B cell (primary cell): ENCODE measurements at regions not wholly inside any gene's neighbourhood (a gene's known extent, or its start where the extent isn't known, plus 50 kb on each side); places are given as distances from the start of the nearest gene placed in this dataset.

Experiments used
- ATAC-seq: fragments of 200-7000 bp; cut with Tn5 transposase; one replicate; pipeline ENCODE4 v1.10.0; 2021; ENCODE audit warnings: low read depth, mild to moderate bottlenecking, moderate number of reproducible peaks, moderate library complexity
- CTCF ChIA-PET: fragments of 350-600 bp; sonication (Branson Sonifier 250); formaldehyde crosslinking; loops from one replicate; lab custom pipeline; 2021; ENCODE audit warnings: antibody characterized with exemption, inconsistent platforms; lab: Charles Lee
- POLR2A ChIA-PET: fragments of 350-600 bp; sonication (Branson Sonifier 250); formaldehyde crosslinking; loops from one replicate; lab custom pipeline; 2021; ENCODE audit warnings: antibody characterized with exemption; lab: Charles Lee
- DNase-seq: peaks from one replicate; pipeline ENCODE4 v3.0.0; 2013
- H2AFZ ChIP-seq: 2 replicates; pipeline ENCODE4 v1.6.1; 2012; ENCODE audit warnings: mild to moderate bottlenecking, low read depth, low read length; ENCODE audit not compliant: insufficient read depth, poor library complexity, severe bottlenecking
- H3K27ac ChIP-seq, 2 donors: 1 replicate in 1 of 2; 2 replicates in 1 of 2; pipeline ENCODE4 v1.5.1; 2012 to 2013; ENCODE audit warnings: low read length in 2 of 2, mild to moderate bottlenecking in 2 of 2, moderate library complexity in 1 of 2
- H3K27me3 ChIP-seq, 4 experiments: fragments of 200-600 bp in 1 of 4; sonication (generic) in 1 of 4; replicated peaks in 1 of 4; 1 replicate in 2 of 4; 2 replicates in 2 of 4; pipeline versions ENCODE4 v1.6.1 to v1.7.0; 2013 to 2016; ENCODE audit warnings: low read length in 3 of 4, mild to moderate bottlenecking in 2 of 4, mixed read lengths in 1 of 4, moderate library complexity in 1 of 4; ENCODE audit not compliant: insufficient read depth in 4 of 4, control insufficient read depth in 3 of 4; ENCODE audit errors: control extremely low read depth in 1 of 4
- H3K36me3 ChIP-seq, 2 experiments: replicated peaks in 1 of 2; 1 replicate in 1 of 2; 2 replicates in 1 of 2; pipeline versions ENCODE4 v1.6.1 to v1.7.1; 2013; ENCODE audit warnings: low read length in 1 of 2; ENCODE audit not compliant: insufficient read depth in 2 of 2, control insufficient read depth in 1 of 2; ENCODE audit errors: control extremely low read depth in 1 of 2, extremely low read depth in 1 of 2
- H3K4me1 ChIP-seq, 2 donors: fragments of 200-600 bp in 1 of 2; sonication (generic) in 1 of 2; 1 replicate in 1 of 2; 2 replicates in 1 of 2; pipeline versions ENCODE4 v1.5.1 to v1.6.1; 2013 to 2017; ENCODE audit warnings: low read length in 2 of 2; ENCODE audit not compliant: control insufficient read depth in 2 of 2, insufficient read depth in 2 of 2
- H3K4me2 ChIP-seq: replicated peaks from 2 replicates; pipeline ENCODE3; 2012; ENCODE audit warnings: mild to moderate bottlenecking, low read depth, low read length; ENCODE audit not compliant: poor library complexity, severe bottlenecking
- H3K4me3 ChIP-seq, 5 experiments: fragments of 200-600 bp in 1 of 5; sonication (generic) in 1 of 5; 1 replicate in 3 of 5; 2 replicates in 2 of 5; pipeline versions ENCODE4 v1.5.1 to v1.7.0; 2011 to 2016; ENCODE audit warnings: low read length in 4 of 5, mild to moderate bottlenecking in 4 of 5, low read depth in 2 of 5, control low read depth in 1 of 5, moderate library complexity in 1 of 5; ENCODE audit not compliant: insufficient read depth in 1 of 5; ENCODE audit errors: control extremely low read depth in 1 of 5, extremely low read depth in 1 of 5
- H3K79me2 ChIP-seq: fragments of 200-600 bp; sonication (generic); one replicate; pipeline ENCODE4 v1.6.0; 2016; ENCODE audit warnings: low read length; ENCODE audit not compliant: control insufficient read depth, insufficient read depth
- H3K9ac ChIP-seq: fragments of 200-600 bp; sonication (generic); 2 replicates; pipeline ENCODE4 v1.6.1; 2017; ENCODE audit warnings: mild to moderate bottlenecking, low read length, moderate library complexity
- H3K9me3 ChIP-seq, 3 donors: one replicate each; pipeline versions ENCODE4 v1.6.1 to v1.7.1; 2013; ENCODE audit warnings: low read length in 2 of 3; ENCODE audit not compliant: control insufficient read depth in 2 of 3, insufficient read depth in 1 of 3; ENCODE audit errors: control extremely low read depth in 1 of 3
- H4K20me1 ChIP-seq: 2 replicates; pipeline ENCODE4 v1.6.0; 2012; ENCODE audit warnings: mild to moderate bottlenecking, low read length; ENCODE audit not compliant: insufficient read depth, control insufficient read depth, poor library complexity, severe bottlenecking
- H3K27ac Mint-ChIP-seq: one replicate; pipeline ENCODE4 v1.8.0; 2021; ENCODE audit warnings: mixed read lengths
- H3K27me3 Mint-ChIP-seq: one replicate; pipeline ENCODE4 v1.8.0; 2021; ENCODE audit warnings: mixed read lengths
- H3K4me1 Mint-ChIP-seq: one replicate; pipeline ENCODE4 v1.8.0; 2021; ENCODE audit warnings: mixed read lengths
- H3K4me3 Mint-ChIP-seq: one replicate; pipeline ENCODE4 v1.8.0; 2021; ENCODE audit warnings: mixed read lengths
- H3K9me3 Mint-ChIP-seq: one replicate; pipeline ENCODE4 v1.8.0; 2022; ENCODE audit warnings: mixed read lengths; ENCODE audit not compliant: insufficient read depth
- CTCF ChIP-seq: fragments of 200-600 bp; IDR thresholded peaks from one replicate; pipeline ENCODE4 v1.8.0; 2022; ENCODE audit warnings: antibody characterized with exemption, mild to moderate bottlenecking
- EZH2 ChIP-seq: IDR thresholded peaks from 2 replicates; pipeline ENCODE4 v1.6.1; 2012; ENCODE audit warnings: borderline replicate concordance, low read depth, mild to moderate bottlenecking, moderate library complexity, low read length; ENCODE audit not compliant: insufficient read depth, poor library complexity, severe bottlenecking
- WGBS: methylation state at CpG from one replicate; pipeline ENCODE4 v1.1.5; 2013; ENCODE audit warnings: missing lambda C conversion rate; ENCODE audit not compliant: insufficient coverage; 5-methylcytosine and 5-hydroxymethylcytosine counted together
- intact Hi-C: fragments of 100-400 bp; cut with micrococcal nuclease; formaldehyde crosslinking; loops from one replicate; pipeline ENCODE4 v1.10.0; 2022

- peaks cover 2% of the 10 kb centered on the region for H3K9me3 Mint-ChIP-seq
- DNase-seq (no peak), ATAC-seq (no peak)
- whole genome bisulfite sequencing = 93% methylated on average over 2 of the region's 3 CpGs
- Histone ChIP-seq H3K4me1 (no peaks in the 10 kb centered on the region), H3K79me2 (no peaks in the 10 kb centered on the region), H4K20me1 (no peaks in the 10 kb centered on the region), H3K9ac (no peak overlapping the region), H3K4me2 (no peak overlapping the region), H3K36me3 (no peaks in the 10 kb centered on the region), H3K9me3 (peaks cover 0 to 3% (median 0%) of the 10 kb centered on the region in 3 donors), H3K27me3 (no peaks in the 10 kb centered on the region), H2AFZ (no peak overlapping the region), H3K27ac (no peak overlapping the region), H3K4me3 (no peak overlapping the region)
- no peak overlapping the region for H3K4me3 Mint-ChIP-seq
- H3K27me3 Mint-ChIP-seq = no peaks in the 10 kb centered on the region
- intact Hi-C loops = no loop called here
- no peaks in the 10 kb centered on the region for H3K4me1 Mint-ChIP-seq
- H3K27ac Mint-ChIP-seq = no peak overlapping the region
- no peak for TF ChIP-seq CTCF
- TF ChIP-seq EZH2 = no peak
- POLR2A ChIA-PET = no interaction called here
- CTCF ChIA-PET = no interaction called here
Measured at GRCh38 chr9:25816439-25816838, 138.2 kb upstream of the TUSC1 start.

GRCh38 chr9:25814023-25814422 lies 135.8 kb upstream of the TUSC1 start:
- ATAC-seq (no peak), DNase-seq (no peak)
- no peak overlapping the region for H3K9ac ChIP-seq
- H3K27me3 ChIP-seq = no peaks in the 10 kb centered on the region
- H3K36me3 ChIP-seq = no peaks in the 10 kb centered on the region
- no peak overlapping the region for H3K4me3 ChIP-seq
- no peak for TF ChIP-seq CTCF
- ChIA-PET CTCF (no interaction called here), POLR2A (no interaction called here)
- H3K4me1 ChIP-seq = no peaks in the 10 kb centered on the region
- no peaks in the 10 kb centered on the region for H3K4me1 Mint-ChIP-seq
- peaks cover 0 to 3% (median 0%) of the 10 kb centered on the region in 3 donors for H3K9me3 ChIP-seq
- H3K4me2 ChIP-seq = no peak overlapping the region
- no peaks in the 10 kb centered on the region for H3K27me3 Mint-ChIP-seq
- no peak overlapping the region for H3K4me3 Mint-ChIP-seq
- H3K27ac Mint-ChIP-seq = no peak overlapping the region
- H3K9me3 Mint-ChIP-seq = peaks cover 4% of the 10 kb centered on the region
- no peaks in the 10 kb centered on the region for H4K20me1 ChIP-seq
- no peaks in the 10 kb centered on the region for H3K79me2 ChIP-seq
- intact Hi-C loops = no loop called here
- H2AFZ ChIP-seq = no peak overlapping the region
- no peak overlapping the region for H3K27ac ChIP-seq
